ENCODE measurements at regions not wholly inside any gene's neighbourhood (a gene's known extent, or its start where the extent isn't known, plus 50 kb on each side); places are given as distances from the start of the nearest gene placed in this dataset.

DNA sequence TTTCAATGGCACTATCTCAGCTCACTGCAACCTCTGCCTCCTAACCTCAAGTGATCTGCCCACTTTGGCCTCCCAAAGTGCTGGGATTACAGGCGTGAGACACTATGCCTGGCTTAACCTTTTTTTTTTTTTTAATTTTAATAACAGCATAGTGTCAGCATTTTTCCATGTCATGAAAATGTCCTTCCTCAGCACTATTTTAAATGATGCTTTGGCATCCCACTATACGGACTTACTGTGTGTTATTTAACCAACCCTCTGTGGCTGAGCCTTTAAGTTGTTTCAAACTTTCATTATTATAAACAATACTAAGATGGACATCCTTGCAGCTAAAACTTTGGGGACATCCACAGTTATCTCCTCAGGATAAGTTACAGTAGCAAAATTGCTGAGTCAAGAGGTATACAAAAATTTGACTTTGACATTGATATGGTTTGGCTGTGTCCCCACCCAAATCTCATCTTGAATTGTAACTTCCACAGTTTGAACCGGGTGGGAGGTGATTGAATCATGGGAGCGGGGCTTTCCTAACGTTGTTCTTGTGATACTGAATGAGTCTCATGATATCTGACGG, 123.8 kb upstream of the JARID2 start:
- Histone ChIP-seq H3K4me2 (ENCODE audit: low read length) (no peak overlapping the region), H3K9me3 (ENCODE audit: low read length) (no peaks in the 10 kb centered on the region), H4K20me1 (ENCODE audit: insufficient read depth) (no peaks in the 10 kb centered on the region), H3K9me2 (ENCODE audit: insufficient read depth, low read length) (no peaks in the 10 kb centered on the region), H3F3A (ENCODE audit: insufficient read depth, low read length, poor library complexity, severe bottlenecking) (no peaks in the 10 kb centered on the region), H3K9ac (ENCODE audit: low read length) (no peak overlapping the region), H3K27ac (ENCODE audit: low read length) (no peak overlapping the region), H2AFZ (ENCODE audit: low read depth, low read length) (no peak overlapping the region), H3K27me3 (ENCODE audit: insufficient read depth, low read depth, low read length) (no peaks in the 10 kb centered on the region), H3K79me2 (replicated peaks; ENCODE audit: insufficient read depth, low read length) (no peaks in the 10 kb centered on the region), H3K36me3 (ENCODE audit: insufficient read depth, low read length) (no peaks in the 10 kb centered on the region), H3K4me3 (ENCODE audit: low read length) (no peak overlapping the region)
- no peak for TF ChIP-seq EP300 (conservative IDR thresholded peaks at IDR 0.05; ENCODE audit: poor library complexity, severe bottlenecking)

DNA sequence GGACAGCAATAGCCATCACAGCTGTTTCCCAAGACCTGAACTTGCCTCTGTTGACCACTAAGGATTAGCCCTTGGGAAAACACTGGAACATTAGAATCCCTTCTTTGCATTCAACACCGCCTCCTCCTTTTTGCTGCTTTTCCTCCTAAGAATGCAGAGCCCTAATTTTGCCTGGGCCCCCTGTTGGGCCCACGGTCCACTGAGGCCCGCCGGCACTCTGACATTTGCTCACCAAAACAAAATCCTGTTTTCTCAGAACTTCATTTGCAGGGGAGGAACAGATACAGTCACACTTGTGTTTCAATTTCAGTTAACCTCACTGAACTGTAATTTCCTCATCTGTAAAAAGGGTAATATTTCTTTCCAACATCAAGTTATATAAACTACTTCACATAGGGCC, 116.0 kb upstream of the JARID2 start:
- Histone ChIP-seq H3K79me2 (replicated peaks; ENCODE audit: insufficient read depth, low read length) (no peaks in the 10 kb centered on the region), H3F3A (ENCODE audit: insufficient read depth, low read length, poor library complexity, severe bottlenecking) (no peaks in the 10 kb centered on the region), H3K4me3 (ENCODE audit: low read length) (no peak overlapping the region), H3K27me3 (ENCODE audit: insufficient read depth, low read depth, low read length) (no peaks in the 10 kb centered on the region), H3K9me3 (ENCODE audit: low read length) (no peaks in the 10 kb centered on the region), H3K9ac (ENCODE audit: low read length) (no peak overlapping the region), H4K20me1 (ENCODE audit: insufficient read depth) (no peaks in the 10 kb centered on the region), H3K36me3 (ENCODE audit: insufficient read depth, low read length) (no peaks in the 10 kb centered on the region), H3K27ac (ENCODE audit: low read length) (no peak overlapping the region), H2AFZ (ENCODE audit: low read depth, low read length) (no peak overlapping the region), H3K9me2 (ENCODE audit: insufficient read depth, low read length) (no peaks in the 10 kb centered on the region), H3K4me2 (ENCODE audit: low read length) (no peak overlapping the region)
- TF ChIP-seq EZH2 (IDR thresholded peaks at IDR 0.05; ENCODE audit: borderline replicate concordance, insufficient read depth, low read length, poor library complexity, severe bottlenecking) (no peak), RAD21 (conservative IDR thresholded peaks at IDR 0.05) (no peak), MXI1 (conservative IDR thresholded peaks at IDR 0.05; ENCODE audit: poor library complexity, severe bottlenecking) (no peak), TAF1 (IDR thresholded peaks at IDR 0.05; ENCODE audit: low read depth) (no peak)
- TF ChIP-seq, protein P1, sequence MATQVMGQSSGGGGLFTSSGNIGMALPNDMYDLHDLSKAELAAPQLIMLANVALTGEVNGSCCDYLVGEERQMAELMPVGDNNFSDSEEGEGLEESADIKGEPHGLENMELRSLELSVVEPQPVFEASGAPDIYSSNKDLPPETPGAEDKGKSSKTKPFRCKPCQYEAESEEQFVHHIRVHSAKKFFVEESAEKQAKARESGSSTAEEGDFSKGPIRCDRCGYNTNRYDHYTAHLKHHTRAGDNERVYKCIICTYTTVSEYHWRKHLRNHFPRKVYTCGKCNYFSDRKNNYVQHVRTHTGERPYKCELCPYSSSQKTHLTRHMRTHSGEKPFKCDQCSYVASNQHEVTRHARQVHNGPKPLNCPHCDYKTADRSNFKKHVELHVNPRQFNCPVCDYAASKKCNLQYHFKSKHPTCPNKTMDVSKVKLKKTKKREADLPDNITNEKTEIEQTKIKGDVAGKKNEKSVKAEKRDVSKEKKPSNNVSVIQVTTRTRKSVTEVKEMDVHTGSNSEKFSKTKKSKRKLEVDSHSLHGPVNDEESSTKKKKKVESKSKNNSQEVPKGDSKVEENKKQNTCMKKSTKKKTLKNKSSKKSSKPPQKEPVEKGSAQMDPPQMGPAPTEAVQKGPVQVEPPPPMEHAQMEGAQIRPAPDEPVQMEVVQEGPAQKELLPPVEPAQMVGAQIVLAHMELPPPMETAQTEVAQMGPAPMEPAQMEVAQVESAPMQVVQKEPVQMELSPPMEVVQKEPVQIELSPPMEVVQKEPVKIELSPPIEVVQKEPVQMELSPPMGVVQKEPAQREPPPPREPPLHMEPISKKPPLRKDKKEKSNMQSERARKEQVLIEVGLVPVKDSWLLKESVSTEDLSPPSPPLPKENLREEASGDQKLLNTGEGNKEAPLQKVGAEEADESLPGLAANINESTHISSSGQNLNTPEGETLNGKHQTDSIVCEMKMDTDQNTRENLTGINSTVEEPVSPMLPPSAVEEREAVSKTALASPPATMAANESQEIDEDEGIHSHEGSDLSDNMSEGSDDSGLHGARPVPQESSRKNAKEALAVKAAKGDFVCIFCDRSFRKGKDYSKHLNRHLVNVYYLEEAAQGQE (IDR thresholded peaks at IDR 0.05; ENCODE audit: borderline replicate concordance): no peak
- TF ChIP-seq, protein P2, sequence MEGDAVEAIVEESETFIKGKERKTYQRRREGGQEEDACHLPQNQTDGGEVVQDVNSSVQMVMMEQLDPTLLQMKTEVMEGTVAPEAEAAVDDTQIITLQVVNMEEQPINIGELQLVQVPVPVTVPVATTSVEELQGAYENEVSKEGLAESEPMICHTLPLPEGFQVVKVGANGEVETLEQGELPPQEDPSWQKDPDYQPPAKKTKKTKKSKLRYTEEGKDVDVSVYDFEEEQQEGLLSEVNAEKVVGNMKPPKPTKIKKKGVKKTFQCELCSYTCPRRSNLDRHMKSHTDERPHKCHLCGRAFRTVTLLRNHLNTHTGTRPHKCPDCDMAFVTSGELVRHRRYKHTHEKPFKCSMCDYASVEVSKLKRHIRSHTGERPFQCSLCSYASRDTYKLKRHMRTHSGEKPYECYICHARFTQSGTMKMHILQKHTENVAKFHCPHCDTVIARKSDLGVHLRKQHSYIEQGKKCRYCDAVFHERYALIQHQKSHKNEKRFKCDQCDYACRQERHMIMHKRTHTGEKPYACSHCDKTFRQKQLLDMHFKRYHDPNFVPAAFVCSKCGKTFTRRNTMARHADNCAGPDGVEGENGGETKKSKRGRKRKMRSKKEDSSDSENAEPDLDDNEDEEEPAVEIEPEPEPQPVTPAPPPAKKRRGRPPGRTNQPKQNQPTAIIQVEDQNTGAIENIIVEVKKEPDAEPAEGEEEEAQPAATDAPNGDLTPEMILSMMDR (IDR thresholded peaks at IDR 0.05; ENCODE audit: poor library complexity, severe bottlenecking): no peak

DNA sequence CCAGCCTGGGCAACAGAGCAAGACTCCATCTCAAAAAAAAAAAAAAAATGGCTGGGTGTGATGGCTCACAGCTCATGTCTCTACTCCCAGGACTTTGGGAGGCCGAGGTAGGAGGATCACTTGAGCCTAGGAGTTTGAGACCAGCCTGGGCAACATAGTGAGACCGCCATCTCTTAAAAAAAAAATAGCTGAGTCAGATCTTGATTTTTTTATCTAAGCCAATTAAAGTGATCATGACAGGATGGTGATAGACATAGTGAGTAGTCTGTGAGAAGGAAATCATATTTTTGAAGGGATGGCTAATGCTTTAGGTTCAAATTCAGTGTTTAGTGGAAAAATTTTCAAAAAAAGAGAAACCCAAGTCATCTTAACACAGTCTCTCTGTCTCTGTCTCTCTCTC, 114.6 kb upstream of the JARID2 start:
- H3K4me2 ChIP-seq (ENCODE audit: low read length): no peak overlapping the region
- no peak overlapping the region for H3K27ac ChIP-seq (ENCODE audit: low read length)
- H3K79me2 ChIP-seq (replicated peaks; ENCODE audit: insufficient read depth, low read length): no peaks in the 10 kb centered on the region
- no peaks in the 10 kb centered on the region for H3K27me3 ChIP-seq (ENCODE audit: insufficient read depth, low read depth, low read length)
- no peaks in the 10 kb centered on the region for H3K36me3 ChIP-seq (ENCODE audit: insufficient read depth, low read length)
- TF ChIP-seq, protein P2 (IDR thresholded peaks at IDR 0.05; ENCODE audit: poor library complexity, severe bottlenecking): no peak
- no peak for TF ChIP-seq EZH2 (IDR thresholded peaks at IDR 0.05; ENCODE audit: borderline replicate concordance, insufficient read depth, low read length, poor library complexity, severe bottlenecking)
- H3K9ac ChIP-seq (ENCODE audit: low read length): no peak overlapping the region
- no peak overlapping the region for H2AFZ ChIP-seq (ENCODE audit: low read depth, low read length)
- no peak overlapping the region for H3K4me3 ChIP-seq (ENCODE audit: low read length)
- H3K9me3 ChIP-seq (ENCODE audit: low read length): no peaks in the 10 kb centered on the region
- no peaks in the 10 kb centered on the region for H3K9me2 ChIP-seq (ENCODE audit: insufficient read depth, low read length)
- no peaks in the 10 kb centered on the region for H4K20me1 ChIP-seq (ENCODE audit: insufficient read depth)
- no peaks in the 10 kb centered on the region for H3F3A ChIP-seq (ENCODE audit: insufficient read depth, low read length, poor library complexity, severe bottlenecking)
